GM18511 (cell line): ENCODE measurements at regions not wholly inside any gene's neighbourhood (a gene's known extent, or its start where the extent isn't known, plus 50 kb on each side); places are given as distances from the start of the nearest gene placed in this dataset.

Source experiments
- ATAC-seq: cut with Tn5 transposase; IDR thresholded peaks from one replicate; pipeline ENCODE4 v1.9.1; 2021; ENCODE audit warnings: mild to moderate bottlenecking, moderate library complexity; ENCODE audit not compliant: unreplicated experiment

DNA sequence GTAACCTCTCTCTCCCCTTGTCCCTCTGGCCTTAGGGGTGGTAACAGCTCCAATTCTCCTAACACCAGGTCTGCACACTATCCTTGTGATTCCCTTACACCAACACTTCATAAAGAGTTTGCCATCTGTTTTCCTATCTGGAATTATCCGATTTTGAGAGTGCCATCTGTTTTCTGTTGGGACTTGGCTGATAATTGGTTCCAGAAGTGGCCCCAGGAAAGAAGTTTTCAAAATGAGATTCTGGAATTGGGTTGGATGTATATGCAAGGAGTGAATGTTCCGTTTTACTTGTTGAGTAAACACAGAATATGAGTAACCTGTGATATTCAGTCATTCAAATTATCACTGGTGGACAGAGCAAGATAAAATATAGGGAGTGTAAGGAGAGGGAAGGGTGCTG, 134.1 kb upstream of the HS3ST3A1 start:
- ATAC-seq: no peak

DNA sequence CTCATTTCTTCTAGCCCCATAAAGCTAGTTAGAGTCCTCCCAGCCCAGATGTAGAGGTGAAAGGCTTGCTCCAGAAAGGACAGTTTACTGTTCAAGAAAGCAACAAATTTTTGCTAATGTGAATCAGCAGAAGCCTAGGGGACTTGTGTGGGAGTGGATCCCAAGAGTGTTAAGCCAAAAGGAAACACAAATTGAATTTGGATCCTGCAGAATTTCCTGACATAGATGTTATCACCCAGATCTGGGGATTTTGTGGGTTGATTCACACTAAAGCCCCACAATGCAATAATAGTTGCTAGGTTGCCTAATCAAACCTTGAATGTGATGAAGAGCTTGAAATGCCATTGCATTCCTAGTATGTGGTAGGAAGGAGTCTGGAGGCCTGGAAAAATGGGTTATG, 135.2 kb upstream of the HS3ST3A1 start:
- no peak for ATAC-seq

DNA sequence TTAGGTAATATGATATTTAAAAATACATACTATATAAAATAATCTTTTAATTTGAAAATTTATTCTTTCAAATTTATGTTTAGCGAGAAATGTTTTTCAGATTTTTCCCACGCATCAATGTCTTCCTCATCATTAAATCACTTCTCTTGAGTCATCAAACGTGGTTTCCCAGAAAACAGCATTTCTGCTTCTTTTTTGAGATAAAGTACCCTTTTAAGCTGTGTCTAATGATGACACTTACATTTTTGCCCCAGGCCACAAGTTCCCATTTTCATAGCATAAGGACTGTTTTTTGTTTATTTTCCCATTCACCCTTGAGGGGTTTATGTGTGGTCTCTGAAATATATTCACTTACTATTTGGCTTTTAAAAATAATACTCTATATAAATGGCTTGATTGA, 139.0 kb upstream of the HS3ST3A1 start:
- ATAC-seq: no peak

- ATAC-seq: no peak
These were observed 140.0 kb upstream of the HS3ST3A1 start for GRCh38 chr17:13741744-13742143.

DNA sequence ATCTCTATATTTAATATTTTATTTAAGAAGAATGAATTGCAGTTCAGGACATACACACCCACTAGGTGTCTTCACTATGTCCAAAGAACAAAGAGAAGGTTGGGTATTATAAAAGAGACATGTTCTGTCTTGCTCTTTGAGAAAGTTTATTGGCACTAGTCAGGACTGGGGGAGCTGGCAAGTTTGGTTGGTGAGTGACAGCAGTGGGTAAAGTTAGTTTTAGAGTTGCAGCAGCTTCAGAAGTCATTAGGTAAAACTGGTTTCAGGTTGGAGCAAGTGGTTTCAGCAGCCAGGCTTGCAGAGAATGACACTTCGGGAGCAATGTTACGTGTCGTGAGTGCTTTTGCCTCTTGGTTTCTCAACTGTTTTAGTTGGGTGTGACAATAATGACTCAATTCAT, 142.2 kb upstream of the HS3ST3A1 start:
- no peak for ATAC-seq

GRCh38 chr17:13746404-13746803, 144.7 kb upstream of the HS3ST3A1 start:
- no peak for ATAC-seq

DNA sequence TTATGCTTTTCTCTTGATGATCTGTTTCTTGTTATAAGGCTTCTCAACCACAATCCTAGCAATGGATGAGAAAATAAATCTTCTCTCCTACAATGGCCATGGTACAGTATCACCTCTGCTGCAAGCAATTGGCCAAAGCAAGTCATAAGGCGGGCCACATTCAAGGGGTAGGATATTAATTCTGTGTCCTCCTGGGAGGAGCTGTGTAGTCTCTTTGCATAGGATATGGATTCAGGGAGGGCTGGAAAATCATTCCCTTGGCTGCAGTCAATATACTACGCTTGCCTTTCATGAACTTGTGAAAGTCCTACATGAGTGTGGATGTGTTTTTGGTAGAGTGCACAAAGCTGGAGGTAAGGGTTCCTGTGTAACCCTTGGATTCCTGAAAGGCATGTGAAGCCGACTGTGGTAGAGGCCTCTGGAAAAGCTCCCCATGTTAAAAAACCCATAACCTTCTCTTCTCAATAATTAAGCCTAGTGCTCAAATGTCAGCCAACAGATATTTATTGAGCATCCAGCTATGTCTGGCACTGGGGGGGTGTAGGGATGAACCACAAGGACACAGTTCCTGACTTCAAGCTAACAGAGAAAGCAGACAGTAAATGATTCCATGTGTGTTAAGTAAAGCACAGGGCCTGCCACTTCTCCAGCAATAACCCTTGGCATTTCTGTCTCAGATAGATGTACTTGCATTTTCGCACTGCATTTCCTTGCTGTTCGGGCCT, 147.6 kb upstream of the HS3ST3A1 start:
- no peak for ATAC-seq

- no peak for ATAC-seq
These were observed 148.1 kb upstream of the HS3ST3A1 start for GRCh38 chr17:13749891-13750235.

GRCh38 chr17:13750816-13751793, 149.4 kb upstream of the HS3ST3A1 start:
- no peak for ATAC-seq

GRCh38 chr17:13753154-13753553, 151.4 kb upstream of the HS3ST3A1 start:
- no peak for ATAC-seq

DNA sequence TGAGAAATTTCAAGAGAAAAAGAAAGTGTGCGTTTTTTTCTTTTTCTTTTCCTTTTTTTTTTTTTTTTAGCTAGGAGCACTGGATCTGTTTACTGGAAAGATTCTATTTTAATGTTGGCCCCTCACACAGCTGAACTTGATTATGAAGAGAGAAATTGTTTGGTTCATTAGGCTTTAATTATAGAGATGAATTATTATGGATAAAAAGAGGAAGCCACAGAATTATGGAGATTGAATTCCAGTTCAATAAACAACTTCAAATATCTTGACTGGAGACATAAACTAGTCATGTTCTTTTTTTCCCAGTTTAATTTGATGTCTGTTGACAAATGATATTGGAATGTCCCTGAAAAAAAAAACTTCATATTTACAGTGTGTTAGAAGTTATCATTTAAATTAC, 152.0 kb upstream of the HS3ST3A1 start:
- ATAC-seq: no peak

DNA sequence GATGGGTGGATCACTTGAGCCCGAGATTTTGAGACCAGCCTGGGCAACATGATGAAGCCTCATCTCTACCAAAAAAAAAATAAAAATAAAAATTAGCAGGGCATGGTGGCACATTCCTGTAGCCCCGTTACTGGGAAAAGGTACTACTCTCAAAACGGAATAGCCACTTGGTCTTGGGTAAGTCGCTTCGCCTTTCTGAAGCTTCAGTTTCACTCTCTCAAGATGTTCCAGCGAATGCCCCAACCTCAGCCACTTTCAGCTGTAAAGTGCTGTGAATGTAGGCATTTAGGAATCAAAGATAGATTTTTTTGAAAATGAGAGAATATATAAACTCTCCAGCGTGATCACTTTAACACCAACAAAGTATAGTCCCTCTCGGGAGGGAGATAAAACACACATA, 154.1 kb upstream of the HS3ST3A1 start:
- ATAC-seq: no peak

DNA sequence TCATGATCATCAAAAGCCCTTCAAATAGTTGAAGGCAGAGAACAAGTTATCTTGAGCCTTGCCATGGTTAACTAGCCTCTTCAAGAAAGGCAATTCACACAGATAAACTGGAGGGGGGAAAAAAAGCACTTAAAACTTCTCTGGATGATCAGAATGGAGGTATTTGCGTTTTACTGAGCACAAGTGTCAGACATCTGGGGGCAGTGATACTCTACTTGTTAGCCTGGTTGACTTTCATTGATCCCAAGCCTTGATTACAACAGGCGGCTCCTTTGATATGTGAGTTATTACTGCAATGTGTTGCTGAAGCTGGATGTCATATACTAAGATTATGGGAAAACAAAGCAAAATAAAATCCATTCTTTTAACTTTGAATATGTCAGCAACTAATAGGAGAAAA, 155.0 kb upstream of the HS3ST3A1 start:
- no peak for ATAC-seq

DNA sequence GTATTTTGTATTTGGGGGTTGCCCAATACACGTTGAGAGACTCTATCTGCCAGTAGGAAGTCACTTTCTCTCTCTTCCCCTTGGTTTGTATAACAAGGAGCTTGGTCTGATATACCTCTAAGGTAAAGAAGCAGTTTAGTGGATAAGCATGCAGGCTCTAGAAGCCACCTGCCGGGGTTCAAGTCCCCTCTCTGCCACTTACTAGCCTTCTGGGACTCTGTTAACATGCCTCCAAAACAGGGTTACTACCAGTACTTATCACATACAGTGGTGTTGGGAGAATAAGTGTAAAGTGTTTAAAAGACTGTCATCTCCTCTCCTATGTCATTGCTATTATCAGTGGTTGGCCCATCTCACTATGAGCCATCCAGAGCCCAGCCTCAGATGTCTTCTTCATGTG, 156.1 kb upstream of the HS3ST3A1 start:
- no peak for ATAC-seq

- ATAC-seq: no peak
These were observed 158.0 kb upstream of the HS3ST3A1 start for GRCh38 chr17:13759518-13760335.

DNA sequence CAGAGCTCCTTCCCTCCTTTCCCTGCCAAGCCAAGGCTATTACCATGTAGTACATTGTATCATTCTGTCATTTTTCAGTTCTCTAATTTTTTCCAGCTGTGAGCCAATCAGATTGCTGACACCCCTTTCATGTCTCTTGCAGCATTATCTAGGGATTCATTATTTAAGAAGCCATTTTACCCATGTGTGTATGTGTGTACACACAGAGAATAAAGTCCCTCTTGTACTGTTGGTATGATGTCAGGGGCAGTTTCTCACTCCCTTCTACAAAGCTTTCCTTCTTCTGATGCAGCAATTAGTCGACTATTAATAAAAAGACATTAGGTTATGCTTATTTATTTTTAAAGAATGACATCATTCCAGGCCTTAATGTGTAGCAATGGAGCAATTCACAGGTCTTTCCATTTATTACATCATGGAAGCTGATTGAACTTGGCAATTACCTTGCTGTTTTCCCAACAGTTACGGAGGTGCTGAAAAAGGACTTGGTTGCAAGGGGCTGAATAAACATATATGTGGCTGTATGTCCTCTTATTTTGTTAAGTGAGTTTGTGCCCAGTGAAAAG, 159.4 kb upstream of the HS3ST3A1 start:
- no peak for ATAC-seq

GRCh38 chr17:13765701-13766100, 164.0 kb upstream of the HS3ST3A1 start:
- ATAC-seq: no peak

DNA sequence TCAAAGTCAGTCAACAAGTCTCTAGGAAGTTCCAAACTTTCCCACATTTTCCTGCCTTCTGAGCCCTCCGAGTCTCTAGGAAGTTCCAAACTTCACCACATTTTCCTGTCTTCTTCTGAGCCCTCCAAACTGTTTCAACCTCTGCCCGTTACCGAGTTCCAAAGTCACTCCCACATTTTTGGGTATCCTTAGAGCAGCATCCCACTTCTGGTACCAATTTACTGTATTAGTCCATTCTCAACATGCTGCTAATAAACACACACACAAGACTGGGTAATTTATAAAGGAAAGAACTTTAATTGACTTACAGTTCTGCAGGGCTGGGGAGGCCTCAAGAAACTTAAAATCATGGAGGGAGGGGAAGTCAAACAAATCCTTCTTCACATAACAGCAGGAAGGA, 169.0 kb upstream of the HS3ST3A1 start:
- no peak for ATAC-seq

- no peak for ATAC-seq
These were observed 173.7 kb upstream of the HS3ST3A1 start for GRCh38 chr17:13775450-13775849.

GRCh38 chr17:13776027-13776551, 174.4 kb upstream of the HS3ST3A1 start:
- ATAC-seq: no peak

DNA sequence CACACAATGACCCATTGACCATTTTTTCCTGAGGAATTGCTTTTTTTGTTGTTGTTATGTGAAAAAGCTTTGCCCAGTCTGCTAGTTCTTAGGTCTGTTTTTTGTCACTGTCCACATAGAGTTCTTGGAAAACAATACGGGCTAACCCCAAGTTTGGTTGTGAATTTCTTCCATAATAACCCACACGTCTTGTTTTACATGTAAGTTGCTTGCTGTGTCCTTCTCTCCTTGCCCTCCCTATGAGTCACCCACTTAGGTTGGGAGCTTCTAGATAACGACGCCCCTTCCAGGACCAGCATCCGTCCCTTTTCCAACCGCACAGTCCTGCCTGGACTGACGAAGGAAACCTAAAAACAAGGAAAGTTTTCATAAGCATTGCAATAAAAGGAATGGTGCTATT, 175.3 kb upstream of the HS3ST3A1 start:
- ATAC-seq: no peak
